ENCODE measurements at regions not wholly inside any gene's neighbourhood (a gene's known extent, or its start where the extent isn't known, plus 50 kb on each side); places are given as distances from the start of the nearest gene placed in this dataset.

- intact Hi-C loops (cut with DNase I) = no loop called here
- ATAC-seq (ENCODE audit: poor library complexity) (no peak), DNase-seq (no peak)
Measured at GRCh38 chr7:136168821-136169220, 191.7 kb upstream of the MTPN start.

- intact Hi-C loops (cut with DNase I) = no loop called here
- DNase-seq = no peak
- no peak for ATAC-seq (ENCODE audit: poor library complexity)
Measured at GRCh38 chr7:136167991-136168390, 190.8 kb upstream of the MTPN start.

DNA sequence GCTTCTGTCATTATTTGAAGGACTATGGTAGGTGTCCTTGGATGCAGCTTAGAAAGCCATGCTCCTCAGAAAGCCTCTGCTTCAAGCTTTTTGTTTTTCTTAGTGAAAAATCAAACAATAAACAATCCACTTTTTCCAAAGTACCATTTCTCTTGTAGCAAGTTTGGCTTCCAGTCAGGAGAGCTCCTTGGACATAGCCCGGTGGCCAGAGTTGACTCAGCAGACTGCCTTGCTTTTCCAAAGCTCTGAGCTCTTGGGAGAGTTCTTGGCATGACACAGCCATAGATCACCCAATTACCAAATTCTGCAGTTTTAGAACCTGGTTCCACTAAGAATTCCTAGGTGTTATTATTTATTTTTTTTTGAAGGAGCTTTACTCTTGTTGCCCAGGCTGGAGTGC is 189.4 kb upstream of the MTPN start:
- ATAC-seq (ENCODE audit: poor library complexity) (no peak), DNase-seq (no peak)
- intact Hi-C loops (cut with DNase I) = no loop called here

DNA sequence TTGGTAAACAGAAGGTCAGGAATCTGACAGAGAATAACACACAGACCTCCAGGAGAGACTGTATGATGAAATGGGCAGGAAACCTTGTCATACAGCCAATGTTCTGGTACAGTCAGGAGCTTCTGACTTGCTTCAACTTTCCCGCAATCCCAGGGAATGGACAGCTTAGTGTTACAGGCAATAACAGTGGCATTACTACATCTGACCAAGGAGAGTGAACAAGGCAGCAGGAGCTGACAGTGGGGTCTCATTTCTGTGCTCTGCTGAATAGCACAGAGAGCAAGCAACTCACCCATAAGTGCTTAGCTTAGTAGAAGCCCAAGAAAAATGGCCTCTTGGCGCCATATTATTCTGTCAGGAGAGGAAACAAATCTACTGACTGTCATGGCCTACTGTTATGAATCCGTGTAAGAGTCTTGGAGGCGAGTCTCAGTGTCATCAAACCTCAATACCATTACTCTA is 186.2 kb upstream of the MTPN start:
- ATAC-seq (ENCODE audit: poor library complexity) (no peak), DNase-seq (no peak)
- intact Hi-C loops (cut with DNase I) = no loop called here

DNA sequence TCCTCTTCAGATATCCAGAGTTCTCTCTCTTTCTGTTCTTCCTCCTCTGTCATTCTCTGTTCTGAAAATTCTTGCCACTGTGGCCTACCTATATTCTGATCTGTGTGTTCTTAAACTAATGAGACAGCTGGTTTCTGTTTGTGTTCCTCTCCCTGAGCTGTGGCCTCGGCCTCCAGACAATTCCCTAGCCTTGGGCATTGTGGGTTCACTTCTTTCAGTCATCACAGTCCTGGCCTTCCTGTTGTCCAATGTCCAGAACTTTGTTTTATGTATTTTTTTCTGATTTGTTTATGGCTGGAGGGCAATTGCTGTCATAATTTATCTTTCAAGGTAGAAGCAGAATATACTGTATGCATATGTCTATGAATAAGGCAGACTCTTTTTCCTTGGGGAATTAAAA is 173.2 kb upstream of the MTPN start:
- intact Hi-C loops (cut with DNase I) = no loop called here
- ATAC-seq (ENCODE audit: poor library complexity) (no peak), DNase-seq (no peak)

- intact Hi-C loops (cut with DNase I) = no loop called here
- DNase-seq (no peak), ATAC-seq (ENCODE audit: poor library complexity) (no peak)
Measured at GRCh38 chr7:136148920-136149319, 171.8 kb upstream of the MTPN start.

GRCh38 chr7:136146925-136147324 is 169.8 kb upstream of the MTPN start:
- DNase-seq (no peak), ATAC-seq (ENCODE audit: poor library complexity) (no peak)
- intact Hi-C loops (cut with DNase I) = no loop called here

DNA sequence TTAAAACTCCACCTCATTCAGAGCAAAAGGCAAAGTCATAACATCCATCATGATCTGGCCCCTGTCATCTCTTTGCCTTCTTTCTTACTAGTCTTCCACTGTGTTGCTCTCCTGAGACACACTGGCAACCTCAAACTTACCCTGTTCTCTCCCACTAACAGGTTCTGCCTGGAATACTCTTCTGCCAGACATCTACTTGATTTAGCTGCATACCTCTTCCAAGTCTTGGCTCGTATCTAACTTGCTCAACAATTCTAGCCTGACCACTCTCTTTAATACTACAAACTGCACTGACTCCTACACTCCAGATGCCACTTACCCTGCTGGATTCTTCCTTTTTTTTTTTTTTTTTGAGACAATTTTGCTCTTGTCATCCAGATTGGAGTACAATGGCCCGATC is 167.0 kb upstream of the MTPN start:
- DNase-seq (no peak), ATAC-seq (ENCODE audit: poor library complexity) (no peak)
- intact Hi-C loops (cut with DNase I) = no loop called here

GRCh38 chr7:136143271-136143670 is 166.1 kb upstream of the MTPN start:
- no peak for ATAC-seq (ENCODE audit: poor library complexity)

DNA sequence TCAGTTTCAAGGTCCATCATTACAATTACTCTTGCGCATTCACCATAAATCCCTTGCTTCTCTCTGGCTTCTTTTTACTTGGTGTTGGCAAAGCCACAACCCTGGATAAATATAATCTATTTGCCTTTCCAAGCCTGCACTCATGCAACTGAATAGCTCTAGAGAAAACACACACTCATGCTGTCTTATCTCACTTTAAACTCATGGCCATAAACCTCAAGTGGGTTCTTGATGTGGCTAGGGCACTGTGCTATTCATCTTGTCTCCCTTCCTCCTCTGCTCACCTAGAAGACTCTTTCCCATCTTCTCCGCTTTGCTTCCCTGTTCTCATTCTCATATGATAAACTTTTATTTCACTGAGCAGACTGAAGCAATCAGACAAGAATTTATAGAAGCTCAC is 165.4 kb upstream of the MTPN start:
- ATAC-seq (ENCODE audit: poor library complexity) (peak; percentile 38), DNase-seq (no peak)
- intact Hi-C loops (cut with DNase I) = no loop called here

More at GRCh38 chr7:136143271-136143670, 166.1 kb upstream of the MTPN start:
- intact Hi-C loops (cut with DNase I) = no loop called here
- DNase-seq = no peak

- ATAC-seq (ENCODE audit: poor library complexity) (no peak), DNase-seq (no peak)
- intact Hi-C loops (cut with DNase I) = no loop called here
Measured at GRCh38 chr7:136140469-136140868, 163.3 kb upstream of the MTPN start.

DNA sequence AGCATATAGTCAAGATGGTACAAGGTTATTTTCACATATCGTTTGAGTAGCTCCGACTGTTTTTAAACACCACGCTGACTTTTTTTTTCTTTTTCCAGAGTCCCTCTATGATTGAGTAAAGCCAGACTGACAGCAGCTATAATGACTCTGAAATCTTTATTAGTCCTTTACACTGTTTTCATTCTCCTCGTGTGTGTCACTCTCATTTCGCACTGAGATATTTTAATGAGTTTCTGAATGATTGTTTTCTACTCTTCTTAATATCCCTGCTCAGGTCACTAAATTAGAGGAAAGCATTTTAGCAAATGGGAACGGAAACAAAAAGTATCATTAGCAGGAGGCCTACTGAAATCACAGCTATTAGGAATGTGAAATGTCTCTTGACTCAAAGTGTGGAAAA is 162.3 kb upstream of the MTPN start:
- intact Hi-C loops (cut with DNase I) = no loop called here
- ATAC-seq (ENCODE audit: poor library complexity) = no peak
- DNase-seq = no peak

GRCh38 chr7:136138991-136139390 is 161.8 kb upstream of the MTPN start:
- no peak for DNase-seq
- intact Hi-C loops (cut with DNase I) = no loop called here
- no peak for ATAC-seq (ENCODE audit: poor library complexity)

- ATAC-seq (ENCODE audit: poor library complexity) (no peak), DNase-seq (no peak)
- intact Hi-C loops (cut with DNase I) = no loop called here
Measured at GRCh38 chr7:136136906-136137454, 159.8 kb upstream of the MTPN start.

GRCh38 chr7:136134503-136134902 is 157.3 kb upstream of the MTPN start:
- DNase-seq = no peak
- intact Hi-C loops (cut with DNase I) = no loop called here
- no peak for ATAC-seq (ENCODE audit: poor library complexity)

DNA sequence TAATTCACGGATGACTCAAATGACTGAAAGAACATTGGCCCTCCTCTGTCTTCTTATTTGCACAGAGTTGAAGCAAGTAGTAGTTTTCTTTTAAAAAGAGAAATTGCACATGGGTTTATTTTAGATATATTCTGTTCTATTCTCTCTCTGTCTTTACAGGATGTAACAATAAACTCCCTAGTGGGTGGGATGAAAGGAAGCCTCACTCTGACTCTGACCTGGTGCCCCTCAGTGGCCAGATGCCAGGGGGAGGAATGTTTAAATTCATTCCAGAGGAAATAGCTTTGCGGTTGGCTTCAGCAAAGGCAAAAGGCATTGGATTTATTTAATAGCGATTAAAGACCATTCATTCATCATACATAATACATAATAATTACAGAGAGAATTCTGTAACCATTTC is 156.4 kb upstream of the MTPN start:
- no peak for DNase-seq
- intact Hi-C loops (cut with DNase I) = no loop called here
- no peak for ATAC-seq (ENCODE audit: poor library complexity)

GRCh38 chr7:136131304-136131630 is 154.1 kb upstream of the MTPN start:
- no peak for ATAC-seq (ENCODE audit: poor library complexity)
- DNase-seq = no peak
- intact Hi-C loops (cut with DNase I) = no loop called here

- intact Hi-C loops (cut with DNase I) = no loop called here
- no peak for ATAC-seq (ENCODE audit: poor library complexity)
- no peak for DNase-seq
Measured at GRCh38 chr7:136130511-136131303, 153.5 kb upstream of the MTPN start.

- DNase-seq (no peak), ATAC-seq (ENCODE audit: poor library complexity) (no peak)
Measured at GRCh38 chr7:136128050-136128449, 150.9 kb upstream of the MTPN start.

GRCh38 chr7:136123352-136123751 is 146.2 kb upstream of the MTPN start:
- ATAC-seq (ENCODE audit: poor library complexity) (no peak), DNase-seq (no peak)
- intact Hi-C loops (cut with DNase I) = no loop called here

More at GRCh38 chr7:136128050-136128449, 150.9 kb upstream of the MTPN start:
- intact Hi-C loops (cut with DNase I) = no loop called here

- DNase-seq (no peak), ATAC-seq (ENCODE audit: poor library complexity) (no peak)
- intact Hi-C loops (cut with DNase I) = no loop called here
Measured at GRCh38 chr7:136122026-136122425, 144.9 kb upstream of the MTPN start.
